ENCODE measurements at regions not wholly inside any gene's neighbourhood (a gene's known extent, or its start where the extent isn't known, plus 50 kb on each side); places are given as distances from the start of the nearest gene placed in this dataset.

DNA sequence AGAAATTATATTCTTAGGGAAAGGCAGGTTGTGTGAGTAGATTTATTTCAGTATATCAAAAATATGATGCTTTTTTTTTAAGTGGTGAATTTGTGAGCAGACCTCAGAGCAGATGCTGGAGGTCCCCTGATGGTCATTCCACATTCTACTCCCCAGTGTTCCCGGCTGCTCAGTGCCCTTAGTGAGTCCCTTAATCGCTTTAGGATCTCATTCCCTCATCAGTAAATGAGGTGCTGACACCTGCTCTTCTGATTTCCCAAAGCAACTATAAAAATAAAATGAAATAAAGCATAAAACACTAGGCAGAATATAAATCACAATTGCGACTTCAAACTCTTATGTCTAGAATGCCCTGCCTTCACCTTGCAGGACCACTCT, 216.2 kb upstream of the TNP1 start:
- TF ChIP-seq, protein P1, sequence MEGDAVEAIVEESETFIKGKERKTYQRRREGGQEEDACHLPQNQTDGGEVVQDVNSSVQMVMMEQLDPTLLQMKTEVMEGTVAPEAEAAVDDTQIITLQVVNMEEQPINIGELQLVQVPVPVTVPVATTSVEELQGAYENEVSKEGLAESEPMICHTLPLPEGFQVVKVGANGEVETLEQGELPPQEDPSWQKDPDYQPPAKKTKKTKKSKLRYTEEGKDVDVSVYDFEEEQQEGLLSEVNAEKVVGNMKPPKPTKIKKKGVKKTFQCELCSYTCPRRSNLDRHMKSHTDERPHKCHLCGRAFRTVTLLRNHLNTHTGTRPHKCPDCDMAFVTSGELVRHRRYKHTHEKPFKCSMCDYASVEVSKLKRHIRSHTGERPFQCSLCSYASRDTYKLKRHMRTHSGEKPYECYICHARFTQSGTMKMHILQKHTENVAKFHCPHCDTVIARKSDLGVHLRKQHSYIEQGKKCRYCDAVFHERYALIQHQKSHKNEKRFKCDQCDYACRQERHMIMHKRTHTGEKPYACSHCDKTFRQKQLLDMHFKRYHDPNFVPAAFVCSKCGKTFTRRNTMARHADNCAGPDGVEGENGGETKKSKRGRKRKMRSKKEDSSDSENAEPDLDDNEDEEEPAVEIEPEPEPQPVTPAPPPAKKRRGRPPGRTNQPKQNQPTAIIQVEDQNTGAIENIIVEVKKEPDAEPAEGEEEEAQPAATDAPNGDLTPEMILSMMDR (conservative IDR thresholded peaks at IDR 0.05) = no peak
- no peak for TF ChIP-seq EZH2 (IDR thresholded peaks at IDR 0.05; ENCODE audit: low read depth)

All from PC-9 (cell line).